Activated CD8-positive, alpha-beta T cell treated with anti-CD3 and anti-CD28 coated beads, Interleukin-2, amount 10 ng/mL, durations not matched to agents 7 days and 5 days (primary cell): ENCODE measurements at regions not wholly inside any gene's neighbourhood (a gene's known extent, or its start where the extent isn't known, plus 50 kb on each side); places are given as distances from the start of the nearest gene placed in this dataset.
"Not testable (repeated sequence)": the region's sequence is repeated elsewhere in the genome, so short reads cannot be mapped to it uniquely, and the experiment has no call there.

ENCODE experiments used
- ATAC-seq: fragments of 150-1000 bp; cut with Tn5 transposase; one replicate; pipeline ENCODE4 v1.10.0; 2021; ENCODE audit warnings: moderate library complexity
- CTCF ChIA-PET: fragments of 350-600 bp; sonication (Branson Sonifier 250); formaldehyde crosslinking; loops from one replicate; lab custom pipeline; 2021; ENCODE audit warnings: antibody characterized with exemption; lab: Charles Lee
- POLR2A ChIA-PET: fragments of 350-600 bp; sonication (Branson Sonifier 250); formaldehyde crosslinking; loops from one replicate; lab custom pipeline; 2021; ENCODE audit warnings: antibody characterized with exemption; lab: Charles Lee
- DNase-seq: peaks from one replicate; pipeline ENCODE4 v3.0.0-alpha.2; 2020
- H3K27ac Mint-ChIP-seq: one replicate; pipeline ENCODE4 v1.8.0; 2021; ENCODE audit warnings: mild to moderate bottlenecking, mixed read lengths
- H3K27me3 Mint-ChIP-seq: one replicate; pipeline ENCODE4 v1.8.0; 2021; ENCODE audit warnings: low read depth, mixed read lengths
- H3K36me3 Mint-ChIP-seq: one replicate; pipeline ENCODE4 v1.8.0; 2021; ENCODE audit warnings: low read depth, mixed read lengths
- H3K4me1 Mint-ChIP-seq: one replicate; pipeline ENCODE4 v1.8.0; 2021; ENCODE audit warnings: low read depth, mixed read lengths
- H3K4me3 Mint-ChIP-seq: one replicate; pipeline ENCODE4 v1.8.0; 2021; ENCODE audit warnings: mild to moderate bottlenecking, mixed read lengths
- H3K9me3 Mint-ChIP-seq: one replicate; pipeline ENCODE4 v1.8.0; 2022; ENCODE audit warnings: mixed read lengths; ENCODE audit not compliant: insufficient read depth

- POLR2A ChIA-PET, H3K9me3 Mint-ChIP-seq, CTCF ChIA-PET, H3K27ac Mint-ChIP-seq, H3K36me3 Mint-ChIP-seq, ATAC-seq, H3K4me1 Mint-ChIP-seq, DNase-seq, H3K27me3 Mint-ChIP-seq, H3K4me3 Mint-ChIP-seq: not testable (repeated sequence)
Measured at GRCh38 chr2:215889240-215889969, 123.9 kb downstream of the MREG start.

- CTCF ChIA-PET, result no interaction called here
- H3K9me3 Mint-ChIP-seq, result no peaks in the 10 kb centered on the region
- H3K4me1 Mint-ChIP-seq, result no peaks in the 10 kb centered on the region
- H3K27ac Mint-ChIP-seq, result no peak overlapping the region
- H3K27me3 Mint-ChIP-seq, result peaks cover 9% of the 10 kb centered on the region
- no peak for DNase-seq
- ATAC-seq, result no peak
- POLR2A ChIA-PET, result no interaction called here
- H3K4me3 Mint-ChIP-seq, result no peak overlapping the region
- H3K36me3 Mint-ChIP-seq, result no peaks in the 10 kb centered on the region
Measured at GRCh38 chr2:215888680-215889079, 124.7 kb downstream of the MREG start.

GRCh38 chr2:215887303-215887702 is 126.0 kb downstream of the MREG start:
- DNase-seq, result no peak
- ATAC-seq, result no peak
- Mint-ChIP-seq H3K4me1 (no peaks in the 10 kb centered on the region), H3K36me3 (no peaks in the 10 kb centered on the region), H3K27ac (no peak overlapping the region), H3K9me3 (no peaks in the 10 kb centered on the region), H3K4me3 (no peak overlapping the region), H3K27me3 (peaks cover 13% of the 10 kb centered on the region)
- ChIA-PET CTCF (no interaction called here), POLR2A (no interaction called here)

- Mint-ChIP-seq H3K36me3 (no peaks in the 10 kb centered on the region), H3K9me3 (no peaks in the 10 kb centered on the region), H3K27ac (no peak overlapping the region), H3K4me1 (no peaks in the 10 kb centered on the region), H3K4me3 (no peak overlapping the region), H3K27me3 (peaks cover 13% of the 10 kb centered on the region)
- ATAC-seq (no peak), DNase-seq (no peak)
- ChIA-PET CTCF (no interaction called here), POLR2A (no interaction called here)
Measured at GRCh38 chr2:215886022-215886421, 127.3 kb downstream of the MREG start.

GRCh38 chr2:215885536-215885935 is 127.8 kb downstream of the MREG start:
- H3K9me3 Mint-ChIP-seq, result no peaks in the 10 kb centered on the region
- no peaks in the 10 kb centered on the region for H3K4me1 Mint-ChIP-seq
- ATAC-seq (no peak), DNase-seq (no peak)
- POLR2A ChIA-PET, result no interaction called here
- CTCF ChIA-PET, result no interaction called here
- no peak overlapping the region for H3K27ac Mint-ChIP-seq
- H3K27me3 Mint-ChIP-seq, result peaks cover 13% of the 10 kb centered on the region
- H3K36me3 Mint-ChIP-seq, result no peaks in the 10 kb centered on the region
- H3K4me3 Mint-ChIP-seq, result no peak overlapping the region

- H3K4me1 Mint-ChIP-seq, result no peaks in the 10 kb centered on the region
- ChIA-PET POLR2A (no interaction called here), CTCF (no interaction called here)
- peaks cover 12% of the 10 kb centered on the region for H3K27me3 Mint-ChIP-seq
- DNase-seq (no peak), ATAC-seq (no peak)
- no peaks in the 10 kb centered on the region for H3K36me3 Mint-ChIP-seq
- no peak overlapping the region for H3K27ac Mint-ChIP-seq
- no peak overlapping the region for H3K4me3 Mint-ChIP-seq
- H3K9me3 Mint-ChIP-seq, result no peaks in the 10 kb centered on the region
Measured at GRCh38 chr2:215884451-215885087, 128.8 kb downstream of the MREG start.

GRCh38 chr2:215883799-215884198 is 129.6 kb downstream of the MREG start:
- no peak for DNase-seq
- no peak for ATAC-seq
- H3K4me3 Mint-ChIP-seq, result no peak overlapping the region
- no peaks in the 10 kb centered on the region for H3K36me3 Mint-ChIP-seq
- no peak overlapping the region for H3K27ac Mint-ChIP-seq
- ChIA-PET CTCF (no interaction called here), POLR2A (no interaction called here)
- H3K27me3 Mint-ChIP-seq, result peaks cover 11% of the 10 kb centered on the region
- H3K9me3 Mint-ChIP-seq, result no peaks in the 10 kb centered on the region
- H3K4me1 Mint-ChIP-seq, result no peaks in the 10 kb centered on the region

GRCh38 chr2:215882689-215883088 is 130.7 kb downstream of the MREG start:
- ChIA-PET POLR2A (no interaction called here), CTCF (no interaction called here)
- no peaks in the 10 kb centered on the region for H3K4me1 Mint-ChIP-seq
- no peak overlapping the region for H3K27ac Mint-ChIP-seq
- H3K27me3 Mint-ChIP-seq, result peaks cover 8% of the 10 kb centered on the region
- no peaks in the 10 kb centered on the region for H3K9me3 Mint-ChIP-seq
- ATAC-seq, result no peak
- DNase-seq, result no peak
- H3K36me3 Mint-ChIP-seq, result no peaks in the 10 kb centered on the region
- H3K4me3 Mint-ChIP-seq, result no peak overlapping the region

GRCh38 chr2:215881582-215881981 is 131.8 kb downstream of the MREG start:
- DNase-seq (no peak), ATAC-seq (no peak)
- peaks cover 9% of the 10 kb centered on the region for H3K27me3 Mint-ChIP-seq
- no peak overlapping the region for H3K27ac Mint-ChIP-seq
- no peaks in the 10 kb centered on the region for H3K36me3 Mint-ChIP-seq
- no peaks in the 10 kb centered on the region for H3K4me1 Mint-ChIP-seq
- H3K9me3 Mint-ChIP-seq, result no peaks in the 10 kb centered on the region
- ChIA-PET CTCF (interaction anchor here (0.7 kb wide), 1 partner anchor 908 kb away, joined by 3 read pairs; no protein-coding TSS in a partner anchor), POLR2A (no interaction called here)
- no peak overlapping the region for H3K4me3 Mint-ChIP-seq

GRCh38 chr2:215880970-215881369 is 132.4 kb downstream of the MREG start:
- ChIA-PET CTCF (interaction anchor here (0.7 kb wide), 1 partner anchor 907 kb away, joined by 3 read pairs; no protein-coding TSS in a partner anchor), POLR2A (no interaction called here)
- no peak overlapping the region for H3K4me3 Mint-ChIP-seq
- peaks cover 13% of the 10 kb centered on the region for H3K27me3 Mint-ChIP-seq
- ATAC-seq (no peak), DNase-seq (no peak)
- no peaks in the 10 kb centered on the region for H3K4me1 Mint-ChIP-seq
- H3K27ac Mint-ChIP-seq, result no peak overlapping the region
- H3K9me3 Mint-ChIP-seq, result no peaks in the 10 kb centered on the region
- no peaks in the 10 kb centered on the region for H3K36me3 Mint-ChIP-seq

GRCh38 chr2:215879977-215880940 is 133.1 kb downstream of the MREG start:
- H3K27ac Mint-ChIP-seq, result no peak overlapping the region
- no peaks in the 10 kb centered on the region for H3K9me3 Mint-ChIP-seq
- no peaks in the 10 kb centered on the region for H3K4me1 Mint-ChIP-seq
- POLR2A ChIA-PET, result no interaction called here
- ATAC-seq, result no peak
- no peak for DNase-seq
- H3K36me3 Mint-ChIP-seq, result no peaks in the 10 kb centered on the region
- CTCF ChIA-PET, result no interaction called here
- H3K27me3 Mint-ChIP-seq, result peaks cover 17% of the 10 kb centered on the region
- H3K4me3 Mint-ChIP-seq, result no peak overlapping the region

GRCh38 chr2:215879331-215879730 is 134.0 kb downstream of the MREG start:
- no peak for ATAC-seq
- POLR2A ChIA-PET, result no interaction called here
- no peaks in the 10 kb centered on the region for H3K36me3 Mint-ChIP-seq
- peaks cover 15% of the 10 kb centered on the region for H3K27me3 Mint-ChIP-seq
- DNase-seq, result no peak
- CTCF ChIA-PET, result no interaction called here
- H3K4me1 Mint-ChIP-seq, result no peaks in the 10 kb centered on the region
- H3K4me3 Mint-ChIP-seq, result no peak overlapping the region
- H3K27ac Mint-ChIP-seq, result no peak overlapping the region
- H3K9me3 Mint-ChIP-seq, result no peaks in the 10 kb centered on the region
